Subcutaneous abdominal adipose tissue (tissue), 5 donors: ENCODE measurements at regions not wholly inside any gene's neighbourhood (a gene's known extent, or its start where the extent isn't known, plus 50 kb on each side); places are given as distances from the start of the nearest gene placed in this dataset.

ENCODE experiments used
- H3K27ac ChIP-seq: one replicate; pipeline ENCODE4 v1.7.0; 2013; ENCODE audit warnings: low read depth, mild to moderate bottlenecking, inconsistent platforms, low read length, moderate library complexity
- H3K27me3 ChIP-seq, 5 donors: one replicate each; pipeline ENCODE4 v1.7.0; 2013; ENCODE audit warnings: low read length in 5 of 5, inconsistent platforms in 1 of 5; ENCODE audit not compliant: control insufficient read depth in 5 of 5, insufficient read depth in 4 of 5
- H3K36me3 ChIP-seq, 5 donors: one replicate each; pipeline ENCODE4 v1.7.0; 2013; ENCODE audit warnings: low read length in 5 of 5; ENCODE audit not compliant: control insufficient read depth in 5 of 5, insufficient read depth in 5 of 5
- H3K4me1 ChIP-seq, 5 donors: one replicate each; pipeline ENCODE4 v1.7.0; 2013; ENCODE audit warnings: low read length in 5 of 5, mild to moderate bottlenecking in 3 of 5, moderate library complexity in 1 of 5; ENCODE audit not compliant: control insufficient read depth in 5 of 5, insufficient read depth in 5 of 5
- H3K4me3 ChIP-seq, 5 donors: one replicate each; pipeline ENCODE4 v1.7.0; 2013; ENCODE audit warnings: low read length in 5 of 5, low read depth in 1 of 5
- H3K9ac ChIP-seq, 5 donors: one replicate each; pipeline ENCODE4 v1.7.0; 2013; ENCODE audit warnings: low read length in 5 of 5, mild to moderate bottlenecking in 4 of 5, moderate library complexity in 3 of 5
- H3K9me3 ChIP-seq, 5 donors: one replicate each; pipeline ENCODE4 v1.7.0; 2013; ENCODE audit warnings: low read length in 5 of 5; ENCODE audit not compliant: control insufficient read depth in 5 of 5
- donor health status: healthy.
- donor health status: healthy.
- donor health status: healthy.
- donor health status: healthy.
- donor health status: healthy.

DNA sequence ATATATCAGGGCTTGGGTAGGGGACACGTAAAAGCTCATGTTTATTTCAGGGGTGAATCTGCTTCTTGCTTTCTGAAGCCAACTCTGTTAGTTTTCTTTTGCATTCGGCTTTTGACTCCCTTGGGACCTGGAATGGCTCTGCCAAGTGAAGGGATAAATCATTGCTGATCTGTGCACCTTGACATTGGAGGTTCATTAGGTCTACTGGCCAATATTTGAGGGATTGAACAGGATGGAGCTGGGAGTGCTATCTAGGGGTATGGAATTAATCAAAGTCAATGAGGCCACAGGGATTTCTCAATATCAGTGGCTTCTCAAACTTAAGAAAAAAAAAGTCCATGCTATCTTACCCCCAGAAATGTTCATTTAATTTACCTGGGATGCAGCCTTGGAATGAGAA lies 203.5 kb upstream of the RMST start:
- no peaks in the 10 kb centered on the region for H3K4me1 ChIP-seq
- no peak overlapping the region for H3K4me3 ChIP-seq
- H3K9me3 ChIP-seq, result peaks cover 0 to 3% (median 0%) of the 10 kb centered on the region in 5 donors
- H3K36me3 ChIP-seq, result no peaks in the 10 kb centered on the region
- no peaks in the 10 kb centered on the region for H3K27me3 ChIP-seq
- no peak overlapping the region for H3K27ac ChIP-seq
- no peak overlapping the region for H3K9ac ChIP-seq

DNA sequence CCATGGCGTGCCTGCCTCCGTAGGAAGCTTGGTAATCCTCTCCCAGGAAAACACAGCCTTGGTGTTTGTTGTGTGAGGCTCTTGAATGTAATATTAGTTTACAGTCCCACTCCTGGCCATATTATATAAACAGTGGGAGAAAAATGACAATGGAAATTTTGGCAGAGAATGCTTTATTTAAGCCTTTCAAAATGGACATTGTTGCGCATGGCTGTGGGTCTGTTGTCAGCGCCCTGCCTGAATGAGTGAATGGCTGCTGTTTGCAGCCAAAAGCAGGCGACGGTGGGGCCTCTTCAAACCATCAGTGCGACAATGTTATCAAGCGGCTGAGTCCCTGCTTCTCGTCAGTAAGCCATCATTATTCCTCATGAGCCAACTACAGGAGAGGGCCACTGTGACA lies 201.8 kb upstream of the RMST start:
- Histone ChIP-seq H3K9ac (no peak overlapping the region), H3K36me3 (no peaks in the 10 kb centered on the region), H3K4me1 (no peaks in the 10 kb centered on the region), H3K27ac (no peak overlapping the region), H3K4me3 (no peak overlapping the region), H3K27me3 (no peaks in the 10 kb centered on the region), H3K9me3 (peaks cover 0 to 3% (median 0%) of the 10 kb centered on the region in 5 donors)

DNA sequence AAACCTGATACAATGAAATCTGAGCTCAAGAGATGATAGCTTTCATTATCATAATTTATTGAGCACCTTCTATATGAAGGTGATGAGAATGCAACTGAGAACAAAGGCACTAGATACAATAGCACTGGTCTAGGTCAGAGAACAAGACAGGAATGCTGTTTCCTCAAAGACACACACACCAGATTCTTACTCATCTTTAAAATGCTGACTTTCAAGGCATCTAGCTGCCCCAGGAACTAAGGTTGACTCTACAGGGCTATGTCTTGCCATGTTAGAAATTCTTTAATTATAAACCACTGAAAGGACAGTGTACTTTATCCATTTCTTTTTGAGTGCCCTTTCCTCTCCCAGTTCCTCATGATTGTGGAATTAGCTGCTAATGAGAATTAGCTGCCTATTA lies 195.4 kb upstream of the RMST start:
- H3K27me3 ChIP-seq, result no peaks in the 10 kb centered on the region
- H3K4me1 ChIP-seq, result no peaks in the 10 kb centered on the region
- H3K36me3 ChIP-seq, result no peaks in the 10 kb centered on the region
- no peak overlapping the region for H3K9ac ChIP-seq
- H3K27ac ChIP-seq, result no peak overlapping the region
- H3K9me3 ChIP-seq, result peaks cover 0 to 9% (median 3%) of the 10 kb centered on the region in 5 donors
- no peak overlapping the region for H3K4me3 ChIP-seq

DNA sequence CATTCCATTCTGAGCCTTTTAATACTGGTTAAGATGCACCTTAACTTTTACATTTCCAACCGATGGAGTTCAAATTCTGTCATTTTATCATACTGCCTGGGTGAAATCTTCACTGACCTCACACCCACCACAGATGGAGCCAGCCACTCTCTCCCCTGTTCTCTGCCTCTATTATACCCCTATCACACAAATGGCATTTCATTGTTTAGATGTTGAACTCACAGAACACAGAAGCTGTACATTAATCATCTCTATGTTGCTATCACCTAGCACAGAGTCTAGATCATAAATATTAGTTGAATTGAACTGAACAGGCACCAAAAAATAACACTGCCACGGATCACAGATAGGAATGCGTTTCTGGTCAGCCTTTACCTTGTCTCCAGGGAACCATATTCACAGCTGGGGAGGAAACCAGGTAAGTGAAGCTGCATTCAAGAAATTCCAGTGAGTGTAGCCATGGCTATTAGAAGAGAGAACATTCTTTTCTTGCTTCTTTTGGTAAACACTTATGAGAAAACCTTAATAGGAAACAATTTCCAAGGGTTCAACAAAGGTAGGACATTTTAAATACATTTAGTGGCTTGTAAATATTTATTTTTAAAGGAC lies 194.9 kb upstream of the RMST start:
- Histone ChIP-seq H3K4me1 (no peaks in the 10 kb centered on the region), H3K36me3 (no peaks in the 10 kb centered on the region), H3K9me3 (peaks cover 0 to 13% (median 5%) of the 10 kb centered on the region in 5 donors), H3K9ac (no peak overlapping the region), H3K27me3 (no peaks in the 10 kb centered on the region), H3K4me3 (no peak overlapping the region), H3K27ac (no peak overlapping the region)

DNA sequence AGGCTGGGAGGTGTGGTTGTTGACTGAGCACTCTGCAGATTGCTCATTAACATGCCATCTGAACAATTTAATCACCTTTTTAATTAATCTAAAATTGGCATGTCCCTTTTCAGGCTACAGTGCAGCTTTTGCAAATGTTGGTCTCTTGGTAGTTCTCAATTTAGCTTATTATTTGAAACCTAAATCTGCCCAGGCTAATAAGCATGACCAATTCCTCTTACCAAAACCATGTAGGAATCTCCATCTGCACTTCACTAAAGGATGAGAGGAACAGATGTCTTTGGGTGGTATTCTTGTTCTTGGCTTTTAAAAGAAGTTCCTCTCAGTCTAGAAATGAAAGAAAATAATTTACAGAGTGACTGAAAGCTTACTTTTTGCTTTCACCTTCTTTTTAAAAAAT lies 190.1 kb upstream of the RMST start:
- Histone ChIP-seq H3K4me3 (no peak overlapping the region), H3K4me1 (peaks cover 0 to 6% (median 0%) of the 10 kb centered on the region in 5 donors), H3K9me3 (peaks cover 0 to 10% (median 4%) of the 10 kb centered on the region in 5 donors), H3K9ac (no peak overlapping the region), H3K36me3 (no peaks in the 10 kb centered on the region), H3K27ac (no peak overlapping the region), H3K27me3 (peaks cover 0 to 10% (median 3%) of the 10 kb centered on the region in 5 donors)

DNA sequence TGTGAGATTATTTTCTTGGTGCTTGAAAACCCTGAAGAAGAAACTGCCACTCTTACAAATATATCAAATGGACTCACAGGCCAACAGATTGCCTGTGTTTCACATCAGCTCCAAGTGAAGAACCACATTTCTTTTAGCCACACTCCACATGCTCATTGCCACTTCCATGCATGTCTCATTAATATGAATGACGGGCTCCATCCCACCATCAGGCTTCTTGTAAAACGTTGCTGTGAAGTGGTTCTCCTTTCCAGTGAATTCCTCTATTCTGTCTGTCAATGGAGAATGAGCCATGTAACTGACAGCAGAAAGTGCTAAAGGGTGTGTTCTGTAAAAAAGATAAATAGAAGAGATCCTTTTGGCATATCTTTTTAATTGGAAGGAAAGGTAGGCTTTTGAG lies 188.2 kb upstream of the RMST start:
- H3K9ac ChIP-seq, result no peak overlapping the region
- no peak overlapping the region for H3K27ac ChIP-seq
- peaks cover 0 to 6% (median 0%) of the 10 kb centered on the region in 5 donors for H3K4me1 ChIP-seq
- H3K27me3 ChIP-seq, result peaks cover 0 to 10% (median 3%) of the 10 kb centered on the region in 5 donors
- H3K4me3 ChIP-seq, result no peak overlapping the region
- H3K36me3 ChIP-seq, result no peaks in the 10 kb centered on the region
- peaks cover 0 to 5% (median 2%) of the 10 kb centered on the region in 5 donors for H3K9me3 ChIP-seq

DNA sequence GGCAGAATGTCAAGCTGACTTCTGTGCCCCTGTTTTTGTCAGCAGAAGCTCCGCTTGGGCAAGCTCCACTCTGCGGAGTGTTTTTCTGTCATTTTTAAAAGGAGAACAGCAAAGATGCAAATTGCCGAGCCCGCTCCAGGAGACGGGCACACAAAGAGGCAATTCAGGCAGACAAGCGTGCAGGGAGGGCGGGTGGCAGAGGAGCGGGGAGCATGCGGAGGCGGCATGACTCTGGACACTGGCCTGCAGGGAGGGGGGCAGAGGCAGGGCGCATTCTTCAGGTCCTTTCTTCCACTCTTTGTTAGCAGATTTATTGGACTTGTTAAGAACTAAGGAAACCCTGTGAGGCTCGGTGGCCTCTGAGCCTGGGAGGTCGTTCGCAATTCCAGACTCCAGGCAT lies 187.3 kb upstream of the RMST start:
- peaks cover 0 to 10% (median 3%) of the 10 kb centered on the region in 5 donors for H3K27me3 ChIP-seq
- H3K36me3 ChIP-seq, result no peaks in the 10 kb centered on the region
- H3K27ac ChIP-seq, result no peak overlapping the region
- H3K9ac ChIP-seq, result no peak overlapping the region
- H3K4me3 ChIP-seq, result no peak overlapping the region
- peaks cover 0 to 6% (median 0%) of the 10 kb centered on the region in 5 donors for H3K4me1 ChIP-seq
- H3K9me3 ChIP-seq, result peaks cover 0 to 5% (median 2%) of the 10 kb centered on the region in 5 donors

DNA sequence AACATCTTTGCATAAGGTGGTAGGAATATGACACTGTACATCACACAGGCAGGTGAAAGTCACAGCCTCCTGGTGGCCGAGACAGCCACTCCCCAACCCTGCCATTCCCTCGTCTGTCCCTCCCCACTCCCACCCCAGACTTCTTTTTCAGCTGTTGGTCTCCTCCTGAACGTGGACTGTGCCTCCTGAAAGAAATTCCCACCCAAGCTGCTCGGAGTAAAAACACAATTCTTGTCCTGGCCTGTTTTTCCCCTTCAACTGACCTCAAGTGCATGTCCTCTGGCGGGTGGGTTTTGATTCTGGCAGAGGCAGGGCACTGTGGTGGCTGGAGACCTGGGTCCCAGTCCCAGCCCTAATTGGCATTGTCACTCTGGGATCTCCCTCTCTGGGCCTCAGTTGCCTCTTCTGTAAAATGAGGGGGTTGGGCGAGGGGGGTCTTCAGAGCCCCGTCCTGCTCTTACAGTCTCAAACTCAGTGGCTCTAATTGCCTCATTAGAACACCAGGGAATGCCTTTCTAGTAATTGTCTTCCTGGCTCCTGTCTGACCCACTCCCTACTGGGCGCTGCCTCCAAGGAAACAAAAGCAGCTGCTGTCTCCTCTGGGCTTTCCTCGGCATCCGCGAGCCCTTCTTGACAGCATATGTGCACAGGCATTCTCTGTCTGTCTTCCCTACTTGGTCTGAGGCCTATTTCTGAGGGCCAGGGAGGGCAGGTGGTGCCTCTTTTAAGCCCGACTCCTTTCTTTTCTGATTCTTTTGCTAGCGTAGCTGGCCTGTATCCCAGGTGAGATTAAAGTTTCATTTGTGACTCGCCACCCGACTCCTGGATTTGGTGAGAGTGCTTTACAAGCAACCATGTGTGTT lies 186.6 kb upstream of the RMST start:
- H3K27ac ChIP-seq, result no peak overlapping the region
- no peak overlapping the region for H3K9ac ChIP-seq
- H3K4me3 ChIP-seq, result no peak overlapping the region
- H3K27me3 ChIP-seq, result peaks cover 0 to 10% (median 3%) of the 10 kb centered on the region in 5 donors
- peaks cover 0 to 5% (median 2%) of the 10 kb centered on the region in 5 donors for H3K9me3 ChIP-seq
- no peaks in the 10 kb centered on the region for H3K36me3 ChIP-seq
- peaks cover 0 to 6% (median 0%) of the 10 kb centered on the region in 5 donors for H3K4me1 ChIP-seq

DNA sequence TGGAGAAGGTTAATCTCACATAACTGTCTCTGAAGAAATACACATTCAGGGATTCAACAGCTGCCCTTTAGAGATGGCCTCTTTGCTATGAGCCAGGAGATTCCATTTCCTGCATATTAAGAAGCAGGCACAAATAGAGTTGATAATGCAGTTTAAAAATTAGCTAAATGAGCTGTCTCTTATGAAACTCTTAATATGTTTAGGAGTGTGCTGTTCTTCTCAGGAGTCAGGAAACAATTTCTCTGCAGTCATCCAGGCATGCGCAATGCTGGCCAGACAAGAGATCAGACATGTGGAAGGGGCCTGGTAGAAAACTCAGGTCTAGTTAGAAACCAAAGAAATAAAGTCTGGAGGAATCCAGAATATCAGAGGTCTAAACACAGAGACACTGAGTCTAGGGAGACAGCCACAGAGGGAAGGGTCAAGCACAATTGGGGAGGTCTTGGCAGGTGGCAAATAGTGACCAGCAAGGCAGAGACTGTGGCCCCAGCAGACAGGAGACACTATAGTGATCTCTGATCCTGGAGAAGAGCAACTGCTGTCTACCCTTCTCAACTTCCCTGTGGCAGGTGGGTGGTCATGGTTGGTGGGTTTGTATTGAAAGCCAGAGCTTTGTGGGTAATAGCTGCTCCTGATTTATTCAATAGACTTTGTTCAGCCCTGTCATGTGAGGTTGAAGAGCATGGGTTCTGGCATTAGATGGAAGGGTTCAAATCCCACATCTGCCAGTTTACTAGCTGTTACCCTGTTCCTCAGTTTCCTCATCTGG lies 185.8 kb upstream of the RMST start:
- no peak overlapping the region for H3K9ac ChIP-seq
- H3K27ac ChIP-seq, result no peak overlapping the region
- peaks cover 0 to 6% (median 0%) of the 10 kb centered on the region in 5 donors for H3K4me1 ChIP-seq

More for the DNA sequence above, 185.8 kb upstream of the RMST start:
- Histone ChIP-seq H3K27me3 (peaks cover 0 to 10% (median 3%) of the 10 kb centered on the region in 5 donors), H3K9me3 (peaks cover 0 to 5% (median 2%) of the 10 kb centered on the region in 5 donors), H3K36me3 (no peaks in the 10 kb centered on the region), H3K4me3 (no peak overlapping the region)
